ENCODE measurements at regions not wholly inside any gene's neighbourhood (a gene's known extent, or its start where the extent isn't known, plus 50 kb on each side); places are given as distances from the start of the nearest gene placed in this dataset.

DNA sequence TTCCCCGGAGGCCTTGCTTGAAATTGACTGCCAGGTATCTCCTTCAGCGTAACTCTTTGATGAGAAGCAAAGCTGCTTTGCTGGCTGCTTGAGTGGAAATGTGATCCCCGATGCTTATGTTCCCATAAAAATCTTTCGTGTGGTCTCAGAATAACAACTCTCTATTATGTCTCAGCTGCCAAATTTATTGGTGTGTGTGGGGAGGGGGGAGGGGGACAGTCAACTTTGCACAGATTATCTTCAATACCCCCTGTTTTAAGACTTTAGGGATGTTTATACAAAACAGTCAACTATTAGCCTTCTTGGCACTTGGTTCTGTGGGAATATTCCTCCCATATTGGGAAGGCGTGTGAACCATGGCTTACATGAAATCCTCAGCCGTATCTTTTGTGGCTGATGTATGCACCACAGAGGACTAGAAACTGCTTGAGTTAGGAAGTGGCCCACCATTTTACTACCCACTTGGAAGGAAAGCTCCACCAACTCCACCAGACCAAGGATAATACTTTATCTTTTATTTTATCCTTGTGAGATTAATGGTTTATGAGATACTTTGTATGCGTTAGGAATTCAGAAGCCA is 101.5 kb upstream of the SLC24A3 start:
- Histone ChIP-seq H3K4me1 (no peaks in the 10 kb centered on the region), H3K9me3 (no peaks in the 10 kb centered on the region), H3K36me3 (no peaks in the 10 kb centered on the region), H3K27ac (no peak overlapping the region), H3K4me3 (no peak overlapping the region), H3K27me3 (no peaks in the 10 kb centered on the region)
- TF ChIP-seq POLR2A (IDR thresholded peaks at IDR 0.05) = no peak
- TF ChIP-seq, protein P1, sequence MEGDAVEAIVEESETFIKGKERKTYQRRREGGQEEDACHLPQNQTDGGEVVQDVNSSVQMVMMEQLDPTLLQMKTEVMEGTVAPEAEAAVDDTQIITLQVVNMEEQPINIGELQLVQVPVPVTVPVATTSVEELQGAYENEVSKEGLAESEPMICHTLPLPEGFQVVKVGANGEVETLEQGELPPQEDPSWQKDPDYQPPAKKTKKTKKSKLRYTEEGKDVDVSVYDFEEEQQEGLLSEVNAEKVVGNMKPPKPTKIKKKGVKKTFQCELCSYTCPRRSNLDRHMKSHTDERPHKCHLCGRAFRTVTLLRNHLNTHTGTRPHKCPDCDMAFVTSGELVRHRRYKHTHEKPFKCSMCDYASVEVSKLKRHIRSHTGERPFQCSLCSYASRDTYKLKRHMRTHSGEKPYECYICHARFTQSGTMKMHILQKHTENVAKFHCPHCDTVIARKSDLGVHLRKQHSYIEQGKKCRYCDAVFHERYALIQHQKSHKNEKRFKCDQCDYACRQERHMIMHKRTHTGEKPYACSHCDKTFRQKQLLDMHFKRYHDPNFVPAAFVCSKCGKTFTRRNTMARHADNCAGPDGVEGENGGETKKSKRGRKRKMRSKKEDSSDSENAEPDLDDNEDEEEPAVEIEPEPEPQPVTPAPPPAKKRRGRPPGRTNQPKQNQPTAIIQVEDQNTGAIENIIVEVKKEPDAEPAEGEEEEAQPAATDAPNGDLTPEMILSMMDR (IDR thresholded peaks at IDR 0.05) = no peak
- no peak for DNase-seq (ENCODE audit: low spot score in 2 of 2)
- intact Hi-C loops (cut with DNase I; ENCODE audit: low total_unique reads) = no loop called here

GRCh38 chr20:19112828-19113227 is 99.6 kb upstream of the SLC24A3 start:
- no peaks in the 10 kb centered on the region for H3K36me3 ChIP-seq
- no peak overlapping the region for H3K4me3 ChIP-seq
- no peaks in the 10 kb centered on the region for H3K9me3 ChIP-seq
- intact Hi-C loops (cut with DNase I; ENCODE audit: low total_unique reads) = no loop called here
- H3K27ac ChIP-seq = no peak overlapping the region
- DNase-seq (ENCODE audit: low spot score in 2 of 2) = no peak
- no peaks in the 10 kb centered on the region for H3K27me3 ChIP-seq
- no peak for TF ChIP-seq POLR2A (IDR thresholded peaks at IDR 0.05)
- H3K4me1 ChIP-seq = no peaks in the 10 kb centered on the region

GRCh38 chr20:19113343-19113930 is 99.0 kb upstream of the SLC24A3 start:
- intact Hi-C loops (cut with DNase I; ENCODE audit: low total_unique reads) = no loop called here
- Histone ChIP-seq H3K4me3 (no peak overlapping the region), H3K27ac (no peak overlapping the region), H3K9me3 (no peaks in the 10 kb centered on the region), H3K36me3 (no peaks in the 10 kb centered on the region), H3K27me3 (no peaks in the 10 kb centered on the region), H3K4me1 (no peaks in the 10 kb centered on the region)
- TF ChIP-seq, protein P1 (IDR thresholded peaks at IDR 0.05) = no peak
- no peak for TF ChIP-seq POLR2AphosphoS5 (IDR thresholded peaks at IDR 0.05)
- no peak for TF ChIP-seq POLR2A (IDR thresholded peaks at IDR 0.05)
- no peak for DNase-seq (ENCODE audit: low spot score in 2 of 2)

DNA sequence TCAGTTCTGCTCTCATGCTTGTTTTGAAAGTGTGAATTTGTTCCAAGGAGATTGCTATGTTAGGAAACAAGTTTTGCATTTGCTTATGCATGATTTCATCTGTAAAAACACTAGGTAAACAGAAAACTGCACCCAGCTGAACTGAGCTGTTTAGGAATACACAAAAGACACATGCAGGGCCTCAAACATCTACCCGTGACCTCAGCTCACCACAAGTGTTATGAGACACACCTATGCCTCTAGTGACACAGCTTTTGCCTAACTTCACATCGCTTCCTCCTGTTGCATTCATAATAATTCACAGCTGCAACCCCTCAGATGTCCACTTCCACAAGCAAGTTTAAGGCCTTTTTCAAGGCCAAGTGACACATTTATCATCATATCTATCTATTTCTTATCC is 98.0 kb upstream of the SLC24A3 start:
- no peaks in the 10 kb centered on the region for H3K4me1 ChIP-seq
- intact Hi-C loops (cut with DNase I; ENCODE audit: low total_unique reads) = no loop called here
- H3K27ac ChIP-seq = no peak overlapping the region
- H3K36me3 ChIP-seq = no peaks in the 10 kb centered on the region
- no peak for TF ChIP-seq POLR2A (IDR thresholded peaks at IDR 0.05)
- no peak for TF ChIP-seq POLR2AphosphoS5 (IDR thresholded peaks at IDR 0.05)
- TF ChIP-seq, protein P1 (IDR thresholded peaks at IDR 0.05) = no peak
- no peak overlapping the region for H3K4me3 ChIP-seq
- no peaks in the 10 kb centered on the region for H3K27me3 ChIP-seq
- no peak for DNase-seq (ENCODE audit: low spot score in 2 of 2)
- H3K9me3 ChIP-seq = no peaks in the 10 kb centered on the region

DNA sequence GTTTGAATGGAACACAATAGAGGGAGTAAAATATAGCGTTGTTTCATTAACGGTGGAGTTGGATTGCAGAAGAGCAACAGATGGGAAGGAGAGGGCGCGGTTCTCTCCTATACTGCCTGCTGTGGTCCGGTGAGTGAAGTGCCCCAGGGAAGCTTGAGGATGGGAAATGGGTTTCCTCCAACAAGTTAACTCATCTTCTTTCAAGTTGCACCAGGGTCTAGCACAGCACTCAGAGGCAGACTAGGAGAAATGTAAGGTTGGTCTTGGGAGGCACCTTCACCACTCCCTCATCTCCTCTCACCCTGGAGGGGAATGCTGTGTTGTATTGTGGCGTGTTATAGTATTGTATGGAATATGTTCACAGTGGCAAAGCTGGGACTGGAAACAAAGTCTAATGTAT is 96.9 kb upstream of the SLC24A3 start:
- H3K27me3 ChIP-seq = no peaks in the 10 kb centered on the region
- H3K4me1 ChIP-seq = no peaks in the 10 kb centered on the region
- intact Hi-C loops (cut with DNase I; ENCODE audit: low total_unique reads) = no loop called here
- TF ChIP-seq, protein P1 (IDR thresholded peaks at IDR 0.05) = no peak
- TF ChIP-seq POLR2AphosphoS5 (IDR thresholded peaks at IDR 0.05) (no peak), POLR2A (IDR thresholded peaks at IDR 0.05) (no peak)
- no peak overlapping the region for H3K27ac ChIP-seq
- H3K4me3 ChIP-seq = no peak overlapping the region
- no peaks in the 10 kb centered on the region for H3K9me3 ChIP-seq
- DNase-seq (ENCODE audit: low spot score in 2 of 2) = no peak
- no peaks in the 10 kb centered on the region for H3K36me3 ChIP-seq

All from breast epithelium (tissue), 4 donors.